Left lung (tissue), 4 donors: ENCODE measurements at regions not wholly inside any gene's neighbourhood (a gene's known extent, or its start where the extent isn't known, plus 50 kb on each side); places are given as distances from the start of the nearest gene placed in this dataset.
"Not testable (repeated sequence)": the region's sequence is repeated elsewhere in the genome, so short reads cannot be mapped to it uniquely, and the experiment has no call there.

ENCODE experiments used
- ATAC-seq: fragments of 200-7000 bp; cut with Tn5 transposase; one replicate; pipeline ENCODE4 v1.9.1; 2020; ENCODE audit warnings: moderate library complexity
- DNase-seq, 4 donors: peaks; one replicate each; pipeline ENCODE4 v3.0.0-alpha.2; 2013 to 2020
- H3K27ac ChIP-seq, 2 donors: fragments of 200-600 bp; sonication (generic) in 1 of 2; one replicate each; pipeline versions ENCODE4 v1.5.0 to v1.8.0; 2020 to 2021
- H3K27me3 ChIP-seq, 2 donors: fragments of 200-600 bp; sonication (generic) in 1 of 2; one replicate each; pipeline versions ENCODE4 v1.5.0 to v1.8.0; 2020 to 2021
- H3K36me3 ChIP-seq, 2 donors: fragments of 200-600 bp; sonication (generic) in 1 of 2; one replicate each; pipeline versions ENCODE4 v1.5.0 to v1.8.0; 2020 to 2021
- H3K4me1 ChIP-seq, 2 donors: fragments of 200-600 bp; one replicate each; pipeline ENCODE4 v1.8.0; 2021
- H3K4me3 ChIP-seq, 2 donors: fragments of 200-600 bp; sonication (generic) in 1 of 2; one replicate each; pipeline versions ENCODE4 v1.5.0 to v1.8.0; 2020 to 2021; ENCODE audit warnings: mild to moderate bottlenecking in 1 of 2
- H3K9me3 ChIP-seq, 2 donors: fragments of 200-600 bp; sonication (generic) in 1 of 2; one replicate each; pipeline versions ENCODE4 v1.5.0 to v1.8.0; 2020 to 2021
- intact Hi-C, 2 donors: fragments of 100-400 bp; cut with DNase I; formaldehyde crosslinking; loops; one replicate each; pipeline versions ENCODE4 v1.11.2 to v1.14.2; 2022
- TF ChIP-seq, protein P1 (sequence below), 2 donors: fragments of 200-600 bp; sonication (generic) in 1 of 2; IDR thresholded peaks; one replicate each; pipeline versions ENCODE4 v1.5.0 to v1.8.0; 2021; ENCODE audit warnings: antibody characterized with exemption in 2 of 2
- donor health status: DM: no; HTN: yes; CAD: no.
- donor health status: DM: no; HTN: no; CAD: no.

DNA sequence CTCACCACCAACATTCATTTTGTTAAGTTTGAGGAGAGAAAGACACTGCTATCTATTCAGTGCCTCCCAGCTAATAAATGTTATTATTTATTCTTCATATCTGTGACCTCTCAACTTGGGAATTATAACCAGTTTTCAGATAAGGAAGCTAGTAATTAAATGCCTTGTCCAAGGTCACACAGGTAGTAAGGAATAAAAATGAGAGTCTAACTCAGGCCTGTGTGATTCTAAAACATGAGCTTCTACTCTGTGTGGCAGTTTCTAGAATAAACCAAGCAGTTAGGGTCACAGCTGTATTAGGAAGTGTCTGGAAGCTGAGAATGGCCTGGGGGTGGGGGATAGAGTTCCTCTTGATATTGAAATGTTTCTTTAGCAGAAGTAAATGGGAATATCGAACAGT is 137.8 kb upstream of the LRATD1 start:
- TF ChIP-seq, protein P1, sequence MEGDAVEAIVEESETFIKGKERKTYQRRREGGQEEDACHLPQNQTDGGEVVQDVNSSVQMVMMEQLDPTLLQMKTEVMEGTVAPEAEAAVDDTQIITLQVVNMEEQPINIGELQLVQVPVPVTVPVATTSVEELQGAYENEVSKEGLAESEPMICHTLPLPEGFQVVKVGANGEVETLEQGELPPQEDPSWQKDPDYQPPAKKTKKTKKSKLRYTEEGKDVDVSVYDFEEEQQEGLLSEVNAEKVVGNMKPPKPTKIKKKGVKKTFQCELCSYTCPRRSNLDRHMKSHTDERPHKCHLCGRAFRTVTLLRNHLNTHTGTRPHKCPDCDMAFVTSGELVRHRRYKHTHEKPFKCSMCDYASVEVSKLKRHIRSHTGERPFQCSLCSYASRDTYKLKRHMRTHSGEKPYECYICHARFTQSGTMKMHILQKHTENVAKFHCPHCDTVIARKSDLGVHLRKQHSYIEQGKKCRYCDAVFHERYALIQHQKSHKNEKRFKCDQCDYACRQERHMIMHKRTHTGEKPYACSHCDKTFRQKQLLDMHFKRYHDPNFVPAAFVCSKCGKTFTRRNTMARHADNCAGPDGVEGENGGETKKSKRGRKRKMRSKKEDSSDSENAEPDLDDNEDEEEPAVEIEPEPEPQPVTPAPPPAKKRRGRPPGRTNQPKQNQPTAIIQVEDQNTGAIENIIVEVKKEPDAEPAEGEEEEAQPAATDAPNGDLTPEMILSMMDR (IDR thresholded peaks at IDR 0.05) = no peak
- Histone ChIP-seq H3K27ac (no peak overlapping the region), H3K36me3 (no peaks in the 10 kb centered on the region), H3K27me3 (no peaks in the 10 kb centered on the region), H3K9me3 (no peaks in the 10 kb centered on the region), H3K4me1 (no peaks in the 10 kb centered on the region), H3K4me3 (no peak overlapping the region)
- no peak for DNase-seq
- intact Hi-C loops = no loop called here
- ATAC-seq = no peak

DNA sequence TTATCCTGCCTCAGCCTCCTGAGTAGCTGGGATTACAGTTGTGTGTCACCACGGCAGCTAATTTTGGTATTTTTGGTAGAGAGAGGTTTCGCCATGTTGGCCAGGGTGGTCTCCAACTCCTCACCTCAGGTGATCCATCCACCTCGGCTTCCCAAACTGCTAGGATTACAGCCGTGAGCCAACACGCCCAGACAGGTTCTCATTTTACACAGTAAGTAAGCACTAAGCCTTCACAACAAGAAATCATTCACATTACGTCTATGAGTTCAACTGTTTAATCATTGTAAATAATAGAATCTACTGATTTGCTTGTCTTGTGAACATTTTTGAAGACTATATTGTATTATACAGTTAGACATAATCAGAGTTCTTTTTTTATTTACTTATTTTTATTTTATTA is 131.5 kb upstream of the LRATD1 start:
- DNase-seq (no peak), ATAC-seq (no peak)
- Histone ChIP-seq H3K27me3 (no peaks in the 10 kb centered on the region), H3K9me3 (no peaks in the 10 kb centered on the region), H3K36me3 (no peaks in the 10 kb centered on the region), H3K4me1 (no peaks in the 10 kb centered on the region), H3K4me3 (no peak overlapping the region), H3K27ac (no peak overlapping the region)
- TF ChIP-seq, protein P1 (IDR thresholded peaks at IDR 0.05) = no peak
- intact Hi-C loops = no loop called here

DNA sequence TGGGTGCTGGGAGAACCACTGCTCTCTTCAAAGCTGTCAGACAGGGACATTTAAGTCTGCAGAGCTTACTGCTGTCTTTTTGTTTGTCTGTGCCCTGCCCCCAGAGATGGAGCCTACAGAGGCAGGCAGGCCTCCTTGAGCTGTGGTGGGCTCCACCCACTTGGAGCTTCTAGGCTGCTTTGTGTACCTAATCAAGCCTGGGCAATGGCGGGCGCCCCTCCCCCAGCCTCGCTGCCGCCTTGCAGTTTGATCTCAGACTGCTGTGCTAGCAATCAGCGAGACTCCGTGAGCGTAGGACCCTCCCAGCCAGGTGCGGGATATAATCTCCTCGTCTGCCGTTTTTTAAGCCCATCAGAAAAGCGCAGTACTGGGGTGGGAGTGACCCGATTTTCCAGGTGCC is 125.6 kb upstream of the LRATD1 start:
- H3K4me1 ChIP-seq, intact Hi-C loops, H3K27ac ChIP-seq, ATAC-seq, H3K27me3 ChIP-seq, H3K4me3 ChIP-seq, DNase-seq, H3K36me3 ChIP-seq: not testable (repeated sequence)
- H3K9me3 ChIP-seq = peaks cover 0 to 14% of the 10 kb centered on the region in 2 donors

DNA sequence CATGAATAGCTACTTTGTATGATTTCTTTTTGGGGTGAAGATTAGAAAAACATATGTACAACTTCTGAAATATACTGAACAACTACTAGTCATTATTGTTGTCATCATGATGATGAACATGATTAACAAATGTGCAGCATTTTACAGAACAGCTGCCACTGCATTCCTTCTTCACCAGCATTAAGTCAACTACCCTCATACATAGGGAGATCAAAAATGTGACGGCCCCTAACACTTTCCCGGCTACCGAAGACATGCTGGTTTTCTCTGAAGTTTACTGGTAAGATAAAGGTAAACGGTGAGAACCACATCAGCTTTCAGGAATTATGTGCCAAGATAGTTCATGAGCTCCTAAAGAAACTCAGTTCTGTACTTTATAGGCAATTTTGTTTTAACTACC is 121.0 kb upstream of the LRATD1 start:
- Histone ChIP-seq H3K9me3 (peaks cover 0 to 14% of the 10 kb centered on the region in 2 donors), H3K4me1 (no peaks in the 10 kb centered on the region), H3K36me3 (no peaks in the 10 kb centered on the region), H3K4me3 (no peak overlapping the region), H3K27me3 (no peaks in the 10 kb centered on the region), H3K27ac (no peak overlapping the region)
- intact Hi-C loops = no loop called here
- ATAC-seq (no peak), DNase-seq (no peak)
- TF ChIP-seq, protein P1 (IDR thresholded peaks at IDR 0.05) = no peak

DNA sequence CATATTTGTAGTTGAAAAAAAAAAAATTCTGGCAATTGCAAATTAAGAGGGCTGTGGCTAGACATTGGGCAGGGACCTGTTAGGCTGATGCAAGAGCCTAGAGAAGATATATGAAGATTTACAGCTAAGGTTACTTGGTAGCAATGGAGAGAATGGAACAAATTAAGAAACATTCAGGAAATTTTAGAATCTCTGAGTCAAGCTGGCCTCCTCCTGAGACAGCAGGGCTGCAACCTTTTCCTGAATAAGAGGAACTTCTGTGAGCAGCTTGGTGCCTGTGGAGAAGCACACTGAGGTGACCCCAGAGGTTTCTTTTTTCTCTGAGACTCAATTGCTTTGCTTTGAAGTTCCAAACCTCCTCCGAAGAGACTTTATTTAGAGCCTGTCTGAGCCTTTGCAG is 118.6 kb upstream of the LRATD1 start:
- no peak for ATAC-seq
- no peaks in the 10 kb centered on the region for H3K9me3 ChIP-seq
- intact Hi-C loops = no loop called here
- H3K27ac ChIP-seq = no peak overlapping the region
- H3K27me3 ChIP-seq = no peaks in the 10 kb centered on the region
- H3K4me3 ChIP-seq = no peak overlapping the region
- no peak for DNase-seq
- no peaks in the 10 kb centered on the region for H3K4me1 ChIP-seq
- TF ChIP-seq, protein P1 (IDR thresholded peaks at IDR 0.05) = no peak
- no peaks in the 10 kb centered on the region for H3K36me3 ChIP-seq

DNA sequence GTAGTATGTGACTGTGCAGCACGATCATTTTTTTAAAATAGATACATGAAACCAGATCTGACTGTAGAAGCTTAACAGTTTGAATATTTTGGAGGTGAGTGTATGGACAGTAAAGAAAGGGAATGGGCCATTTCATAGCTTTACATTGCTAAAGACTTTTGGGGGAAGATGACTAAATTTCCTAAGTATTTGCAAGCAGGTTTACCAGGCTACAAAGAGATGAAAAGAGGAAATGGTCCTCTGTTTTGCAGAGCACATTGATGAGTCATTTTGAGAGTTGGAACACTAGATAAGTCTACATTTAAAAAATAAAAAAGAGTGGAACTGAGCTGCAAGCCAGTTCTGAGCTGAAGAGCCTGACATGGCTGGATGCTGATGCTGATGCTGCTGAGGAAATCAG is 115.7 kb upstream of the LRATD1 start:
- no peak for DNase-seq
- Histone ChIP-seq H3K4me1 (no peaks in the 10 kb centered on the region), H3K27ac (no peak overlapping the region), H3K36me3 (no peaks in the 10 kb centered on the region), H3K4me3 (no peak overlapping the region), H3K27me3 (no peaks in the 10 kb centered on the region), H3K9me3 (no peaks in the 10 kb centered on the region)
- intact Hi-C loops = no loop called here
- TF ChIP-seq, protein P1 (IDR thresholded peaks at IDR 0.05) = no peak
- no peak for ATAC-seq
